ENCODE measurements at regions not wholly inside any gene's neighbourhood (a gene's known extent, or its start where the extent isn't known, plus 50 kb on each side); places are given as distances from the start of the nearest gene placed in this dataset.
"Not testable (repeated sequence)": the region's sequence is repeated elsewhere in the genome, so short reads cannot be mapped to it uniquely, and the experiment has no call there.

GRCh38 chr6:166237617-166238016 lies 70.0 kb upstream of the TBXT start:
- no peak overlapping the region for H3K4me3 Mint-ChIP-seq
- no peaks in the 10 kb centered on the region for H3K9me3 Mint-ChIP-seq (ENCODE audit: low read depth)
- no peaks in the 10 kb centered on the region for H3K36me3 Mint-ChIP-seq (ENCODE audit: low read depth)
- ChIA-PET CTCF (interaction anchor here (0.9 kb wide), 1 partner anchor 14 kb away, joined by 4 read pairs; no protein-coding TSS in a partner anchor), POLR2A (no interaction called here)
- ATAC-seq (no peak), DNase-seq (no peak)
- peaks cover 34% of the 10 kb centered on the region for H3K27me3 Mint-ChIP-seq
- H3K27ac Mint-ChIP-seq, result no peak overlapping the region
- intact Hi-C loops (cut with DNase I, micrococcal nuclease), result no loop called here
- no peaks in the 10 kb centered on the region for H3K4me1 Mint-ChIP-seq

- CTCF ChIA-PET, result no interaction called here
- no peak for ATAC-seq
Observed at GRCh38 chr6:166236596-166236995, 68.9 kb upstream of the TBXT start.

GRCh38 chr6:166235666-166236292 lies 68.1 kb upstream of the TBXT start:
- ATAC-seq (no peak), DNase-seq (no peak)
- intact Hi-C loops (cut with DNase I, micrococcal nuclease), result no loop called here
- no peaks in the 10 kb centered on the region for H3K4me1 Mint-ChIP-seq
- ChIA-PET POLR2A (interaction anchor here (0.6 kb wide), 1 partner anchor 1114 kb away, joined by 3 read pairs; no protein-coding TSS in a partner anchor), CTCF (no interaction called here)
- no peak overlapping the region for H3K4me3 Mint-ChIP-seq
- no peaks in the 10 kb centered on the region for H3K36me3 Mint-ChIP-seq (ENCODE audit: low read depth)
- no peak overlapping the region for H3K27ac Mint-ChIP-seq
- no peaks in the 10 kb centered on the region for H3K9me3 Mint-ChIP-seq (ENCODE audit: low read depth)
- H3K27me3 Mint-ChIP-seq, result peaks cover 30% of the 10 kb centered on the region

More at GRCh38 chr6:166236596-166236995, 68.9 kb upstream of the TBXT start:
- H3K36me3 Mint-ChIP-seq (ENCODE audit: low read depth), result no peaks in the 10 kb centered on the region
- intact Hi-C loops (cut with DNase I, micrococcal nuclease), result no loop called here
- no peak overlapping the region for H3K4me3 Mint-ChIP-seq
- no peak for DNase-seq
- no peak overlapping the region for H3K27ac Mint-ChIP-seq
- POLR2A ChIA-PET, result no interaction called here
- H3K9me3 Mint-ChIP-seq (ENCODE audit: low read depth), result no peaks in the 10 kb centered on the region
- H3K4me1 Mint-ChIP-seq, result no peaks in the 10 kb centered on the region
- H3K27me3 Mint-ChIP-seq, result peaks cover 33% of the 10 kb centered on the region

GRCh38 chr6:166231181-166231580 lies 63.5 kb upstream of the TBXT start:
- peaks cover 28% of the 10 kb centered on the region for H3K27me3 Mint-ChIP-seq
- DNase-seq; H3K4me1 Mint-ChIP-seq; CTCF ChIA-PET; ATAC-seq; POLR2A ChIA-PET; H3K27ac Mint-ChIP-seq; intact Hi-C loops (cut with DNase I, micrococcal nuclease); H3K4me3 Mint-ChIP-seq; H3K36me3 Mint-ChIP-seq (ENCODE audit: low read depth); H3K9me3 Mint-ChIP-seq (ENCODE audit: low read depth): not testable (repeated sequence)

DNA sequence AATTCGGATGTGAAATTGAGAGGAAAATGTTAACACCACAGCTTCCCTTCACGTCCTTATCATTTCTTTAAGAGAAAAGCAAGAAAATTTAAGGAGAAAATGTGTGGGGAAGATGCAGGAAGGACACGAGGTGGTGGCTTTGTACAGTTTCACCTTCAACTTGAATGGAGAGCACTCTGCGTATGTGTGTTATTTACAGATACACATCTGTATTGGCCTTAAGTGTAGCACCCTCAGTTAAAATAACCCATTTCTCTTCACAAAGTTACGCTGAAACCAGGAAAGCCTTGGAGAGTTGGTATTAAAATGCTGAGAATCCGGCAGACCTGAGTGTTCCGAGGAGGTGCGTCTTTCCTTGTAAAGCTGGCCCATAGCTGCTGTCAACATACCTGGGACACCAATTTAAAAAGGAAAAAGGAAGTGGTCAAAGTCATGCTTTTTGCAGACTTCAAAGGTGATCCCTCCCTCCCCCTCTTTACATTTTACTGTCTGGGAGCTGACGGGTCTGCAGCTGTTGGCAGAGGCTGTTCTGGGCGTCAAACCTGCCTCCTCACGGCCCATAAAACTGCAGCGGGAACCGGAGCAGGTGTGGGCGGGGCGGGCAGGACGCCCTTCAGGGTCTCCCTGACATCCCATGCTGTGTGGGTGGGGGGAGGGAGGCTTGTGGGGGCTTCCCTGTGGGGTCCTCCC lies 61.3 kb upstream of the TBXT start:
- POLR2A ChIA-PET, result no interaction called here

DNA sequence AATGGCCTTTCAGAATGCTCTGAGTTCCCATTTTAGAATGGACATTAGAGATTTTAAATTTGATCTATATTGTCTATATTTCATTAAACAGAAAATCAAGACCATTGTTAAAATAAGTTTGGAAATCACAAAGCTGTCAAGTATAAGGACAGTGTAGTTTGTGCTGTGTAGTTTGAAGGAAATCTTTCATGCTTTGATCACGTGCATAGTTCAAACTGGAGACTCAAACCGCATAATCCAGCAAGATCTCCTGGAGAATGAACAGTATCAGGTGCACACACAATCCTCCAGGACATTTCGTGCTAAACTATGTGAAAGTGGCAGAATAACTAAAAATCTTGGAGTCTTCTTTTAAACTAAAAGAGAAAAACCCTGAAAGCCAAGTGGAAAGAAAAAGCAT lies 60.8 kb upstream of the TBXT start:
- H3K36me3 Mint-ChIP-seq (ENCODE audit: low read depth), result no peaks in the 10 kb centered on the region
- no peaks in the 10 kb centered on the region for H3K9me3 Mint-ChIP-seq (ENCODE audit: low read depth)
- H3K4me3 Mint-ChIP-seq, result no peak overlapping the region
- ChIA-PET CTCF (no interaction called here), POLR2A (no interaction called here)
- no peak for DNase-seq
- H3K27me3 Mint-ChIP-seq, result peaks cover 38% of the 10 kb centered on the region
- peaks cover 6% of the 10 kb centered on the region for H3K4me1 Mint-ChIP-seq
- intact Hi-C loops (cut with DNase I, micrococcal nuclease), result no loop called here
- no peak for ATAC-seq
- no peak overlapping the region for H3K27ac Mint-ChIP-seq

More for the DNA sequence above, 61.3 kb upstream of the TBXT start:
- no peak for DNase-seq
- Mint-ChIP-seq H3K27me3 (peaks cover 34% of the 10 kb centered on the region), H3K9me3 (ENCODE audit: low read depth) (no peaks in the 10 kb centered on the region), H3K4me3 (no peak overlapping the region), H3K36me3 (ENCODE audit: low read depth) (no peaks in the 10 kb centered on the region), H3K27ac (no peak overlapping the region), H3K4me1 (peaks cover 6% of the 10 kb centered on the region)
- CTCF ChIA-PET, result no interaction called here
- intact Hi-C loops (cut with DNase I, micrococcal nuclease), result no loop called here
- no peak for ATAC-seq

DNA sequence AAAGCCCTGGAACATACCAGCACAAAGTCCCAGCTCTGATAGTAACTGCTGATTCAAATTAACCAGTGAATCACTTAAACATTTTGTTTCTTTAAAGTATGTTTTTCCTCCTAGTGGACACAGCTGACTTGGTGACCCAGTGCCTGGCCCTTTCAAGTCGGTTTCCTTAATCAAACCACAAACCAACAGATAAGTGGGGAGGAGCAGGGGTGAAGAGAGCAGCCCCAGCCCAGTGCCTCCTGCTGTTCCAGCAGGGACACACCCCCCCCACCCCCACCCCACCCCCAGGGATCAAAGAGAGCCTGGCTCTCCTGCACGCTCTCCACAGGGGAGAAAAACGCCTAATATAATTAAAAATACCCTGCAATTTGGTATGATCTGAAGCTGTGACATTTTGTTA lies 55.4 kb upstream of the TBXT start:
- H3K36me3 Mint-ChIP-seq (ENCODE audit: low read depth), result no peaks in the 10 kb centered on the region
- peaks cover 43% of the 10 kb centered on the region for H3K27me3 Mint-ChIP-seq
- POLR2A ChIA-PET, result no interaction called here
- H3K27ac Mint-ChIP-seq, result no peak overlapping the region
- H3K4me1 Mint-ChIP-seq, result peaks cover 6% of the 10 kb centered on the region
- intact Hi-C loops (cut with DNase I, micrococcal nuclease), result no loop called here
- DNase-seq (no peak), ATAC-seq (no peak)
- CTCF ChIA-PET, result no interaction called here
- no peaks in the 10 kb centered on the region for H3K9me3 Mint-ChIP-seq (ENCODE audit: low read depth)
- H3K4me3 Mint-ChIP-seq, result no peak overlapping the region

GRCh38 chr6:166222631-166223030 lies 55.0 kb upstream of the TBXT start:
- Mint-ChIP-seq H3K4me3 (no peak overlapping the region), H3K27me3 (peaks cover 43% of the 10 kb centered on the region), H3K36me3 (ENCODE audit: low read depth) (no peaks in the 10 kb centered on the region), H3K27ac (no peak overlapping the region), H3K4me1 (peaks cover 6% of the 10 kb centered on the region), H3K9me3 (ENCODE audit: low read depth) (no peaks in the 10 kb centered on the region)
- CTCF ChIA-PET, result no interaction called here
- no peak for ATAC-seq
- DNase-seq, result no peak
- POLR2A ChIA-PET, result no interaction called here
- intact Hi-C loops (cut with DNase I, micrococcal nuclease), result no loop called here

- Mint-ChIP-seq H3K36me3 (ENCODE audit: low read depth) (no peaks in the 10 kb centered on the region), H3K4me3 (no peak overlapping the region), H3K27ac (no peak overlapping the region), H3K9me3 (ENCODE audit: low read depth) (no peaks in the 10 kb centered on the region), H3K27me3 (peaks cover 37% of the 10 kb centered on the region), H3K4me1 (peaks cover 6% of the 10 kb centered on the region)
- no peak for ATAC-seq
- CTCF ChIA-PET, result no interaction called here
- intact Hi-C loops (cut with DNase I, micrococcal nuclease), result no loop called here
- DNase-seq, result no peak
- POLR2A ChIA-PET, result no interaction called here
Observed at GRCh38 chr6:166221636-166222035, 54.0 kb upstream of the TBXT start.

DNA sequence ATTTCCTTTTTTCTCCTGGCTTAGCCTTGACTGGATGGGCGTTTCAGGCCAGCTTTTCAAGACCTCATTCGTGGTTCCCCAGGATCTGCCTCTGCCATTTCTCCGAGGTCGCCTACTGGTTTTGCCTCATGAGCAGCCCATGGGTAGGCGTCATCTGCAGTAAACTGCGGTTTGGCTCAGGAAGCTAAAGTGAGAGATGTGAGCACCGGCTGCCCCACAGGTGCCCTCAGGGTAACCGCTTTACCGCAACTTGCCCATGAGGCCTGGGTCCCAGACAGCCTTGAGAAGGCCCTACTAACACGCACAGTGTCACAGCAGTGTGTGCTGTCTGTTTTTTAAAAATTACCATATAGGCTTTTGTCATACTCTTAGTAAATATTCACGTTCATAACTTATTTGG lies 53.4 kb upstream of the TBXT start:
- DNase-seq (peak; percentile 28), ATAC-seq (no peak)
- Mint-ChIP-seq H3K27me3 (peaks cover 32% of the 10 kb centered on the region), H3K9me3 (ENCODE audit: low read depth) (no peaks in the 10 kb centered on the region), H3K36me3 (ENCODE audit: low read depth) (no peaks in the 10 kb centered on the region), H3K4me3 (no peak overlapping the region), H3K4me1 (peaks cover 6% of the 10 kb centered on the region), H3K27ac (no peak overlapping the region)
- POLR2A ChIA-PET, result interaction anchor here (0.7 kb wide), 1 partner anchor 123 kb away, joined by 7 read pairs; no protein-coding TSS in a partner anchor
- intact Hi-C loops (cut with DNase I, micrococcal nuclease), result no loop called here
- CTCF ChIA-PET, result no interaction called here

All from activated CD4-positive, alpha-beta T cell treated with anti-CD3 and anti-CD28 coated beads for 36 hours (primary cell).